Lower lobe of right lung (tissue), 2 donors: ENCODE measurements at regions not wholly inside any gene's neighbourhood (a gene's known extent, or its start where the extent isn't known, plus 50 kb on each side); places are given as distances from the start of the nearest gene placed in this dataset.

Source experiments
- ATAC-seq, 2 donors: fragments of 200-7000 bp; cut with Tn5 transposase; one replicate each; pipeline ENCODE4 v1.9.1; 2020 to 2022; ENCODE audit warnings: mild to moderate bottlenecking in 2 of 2, moderate library complexity in 2 of 2
- DNase-seq: peaks from one replicate; pipeline ENCODE4 v3.0.0-alpha.2; 2020
- H3K27ac ChIP-seq: fragments of 200-600 bp; one replicate; pipeline ENCODE4 v1.8.0; 2022
- H3K27me3 ChIP-seq: fragments of 200-600 bp; one replicate; pipeline ENCODE4 v1.8.0; 2022; ENCODE audit warnings: low read depth
- H3K36me3 ChIP-seq: fragments of 200-600 bp; one replicate; pipeline ENCODE4 v1.8.0; 2022; ENCODE audit warnings: mild to moderate bottlenecking
- H3K4me1 ChIP-seq: fragments of 200-600 bp; one replicate; pipeline ENCODE4 v1.8.0; 2022
- H3K4me3 ChIP-seq: fragments of 200-600 bp; one replicate; pipeline ENCODE4 v1.8.0; 2022; ENCODE audit warnings: mild to moderate bottlenecking
- H3K9me3 ChIP-seq: fragments of 200-600 bp; one replicate; pipeline ENCODE4 v1.8.0; 2022
- intact Hi-C: fragments of 100-400 bp; cut with DNase I; formaldehyde crosslinking; loops from one replicate; pipeline ENCODE4 v1.11.0; 2022
- TF ChIP-seq, protein P1 (sequence below): fragments of 200-600 bp; IDR thresholded peaks from one replicate; pipeline ENCODE4 v1.8.0; 2022; ENCODE audit warnings: antibody characterized with exemption, mild to moderate bottlenecking
- donor health status: DM: no; HTN: yes; CAD: no; lungs with severe emphysema.

DNA sequence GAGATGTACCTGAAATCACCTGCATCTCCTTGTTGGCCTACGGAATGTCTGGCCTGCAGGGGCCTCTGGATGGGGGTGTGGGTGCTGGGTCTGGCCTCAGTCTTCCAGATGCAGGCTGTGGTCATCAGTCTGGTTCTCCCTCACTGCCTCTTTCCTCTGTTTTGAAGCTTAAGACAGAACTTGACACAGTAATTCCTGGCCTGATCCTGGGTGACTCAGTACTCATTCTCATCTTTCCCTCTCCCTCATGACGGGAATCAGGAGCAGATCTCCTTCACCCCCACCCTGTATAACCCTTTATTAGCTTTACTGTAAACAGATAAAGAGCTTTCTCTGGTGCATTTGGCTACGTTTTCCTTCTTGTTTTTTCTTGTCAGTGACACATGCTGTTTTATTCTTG, 89.3 kb upstream of the ADAMTS16 start:
- H3K4me1 ChIP-seq: no peaks in the 10 kb centered on the region
- H3K4me3 ChIP-seq: no peak overlapping the region
- H3K27ac ChIP-seq: no peak overlapping the region
- TF ChIP-seq, protein P1, sequence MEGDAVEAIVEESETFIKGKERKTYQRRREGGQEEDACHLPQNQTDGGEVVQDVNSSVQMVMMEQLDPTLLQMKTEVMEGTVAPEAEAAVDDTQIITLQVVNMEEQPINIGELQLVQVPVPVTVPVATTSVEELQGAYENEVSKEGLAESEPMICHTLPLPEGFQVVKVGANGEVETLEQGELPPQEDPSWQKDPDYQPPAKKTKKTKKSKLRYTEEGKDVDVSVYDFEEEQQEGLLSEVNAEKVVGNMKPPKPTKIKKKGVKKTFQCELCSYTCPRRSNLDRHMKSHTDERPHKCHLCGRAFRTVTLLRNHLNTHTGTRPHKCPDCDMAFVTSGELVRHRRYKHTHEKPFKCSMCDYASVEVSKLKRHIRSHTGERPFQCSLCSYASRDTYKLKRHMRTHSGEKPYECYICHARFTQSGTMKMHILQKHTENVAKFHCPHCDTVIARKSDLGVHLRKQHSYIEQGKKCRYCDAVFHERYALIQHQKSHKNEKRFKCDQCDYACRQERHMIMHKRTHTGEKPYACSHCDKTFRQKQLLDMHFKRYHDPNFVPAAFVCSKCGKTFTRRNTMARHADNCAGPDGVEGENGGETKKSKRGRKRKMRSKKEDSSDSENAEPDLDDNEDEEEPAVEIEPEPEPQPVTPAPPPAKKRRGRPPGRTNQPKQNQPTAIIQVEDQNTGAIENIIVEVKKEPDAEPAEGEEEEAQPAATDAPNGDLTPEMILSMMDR: no peak
- H3K27me3 ChIP-seq: no peaks in the 10 kb centered on the region
- intact Hi-C loops: no loop called here
- ATAC-seq (no peak), DNase-seq (no peak)
- no peaks in the 10 kb centered on the region for H3K36me3 ChIP-seq
- no peaks in the 10 kb centered on the region for H3K9me3 ChIP-seq

DNA sequence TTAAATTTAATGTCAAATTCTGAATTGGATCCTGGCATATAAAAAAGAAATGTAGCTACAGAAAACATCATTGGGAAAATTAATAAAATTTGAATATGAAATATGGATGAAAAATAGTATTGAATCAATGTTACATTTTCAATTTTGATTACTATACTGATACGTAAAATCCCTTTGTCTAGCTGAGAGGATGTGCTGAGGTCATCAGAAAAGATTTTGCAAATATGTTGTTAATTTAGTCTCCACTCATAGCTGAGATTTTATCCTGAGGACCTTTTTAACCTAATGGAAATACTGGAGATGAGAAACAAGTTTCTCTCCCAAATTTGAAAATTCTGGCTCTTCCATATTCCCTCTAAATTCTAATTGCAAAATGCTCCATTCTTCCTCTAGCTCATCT, 84.4 kb upstream of the ADAMTS16 start:
- Histone ChIP-seq H3K4me1 (no peaks in the 10 kb centered on the region), H3K27ac (no peak overlapping the region), H3K36me3 (no peaks in the 10 kb centered on the region), H3K27me3 (no peaks in the 10 kb centered on the region), H3K9me3 (no peaks in the 10 kb centered on the region), H3K4me3 (no peak overlapping the region)
- intact Hi-C loops: no loop called here
- TF ChIP-seq, protein P1: no peak
- DNase-seq (no peak), ATAC-seq (no peak)

DNA sequence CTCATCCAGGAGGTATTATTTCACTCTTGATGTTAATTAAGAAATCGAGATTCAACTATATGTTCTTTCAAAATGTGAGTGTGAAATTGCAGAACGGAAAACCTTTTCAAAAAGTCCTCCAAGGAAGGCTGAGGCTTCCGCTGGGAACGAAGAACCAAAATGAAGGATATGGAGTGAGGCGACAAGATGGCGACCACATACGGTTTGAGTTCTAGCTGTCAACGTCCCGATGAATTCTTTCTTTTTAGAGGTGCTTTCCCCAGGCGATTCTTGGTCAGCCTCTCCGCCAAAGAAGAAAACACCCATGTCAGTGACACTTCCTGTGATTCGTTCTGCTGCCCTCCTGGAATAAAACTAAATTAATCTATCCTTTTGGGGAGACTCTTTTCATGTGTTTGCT, 78.3 kb upstream of the ADAMTS16 start:
- ATAC-seq (no peak), DNase-seq (no peak)
- Histone ChIP-seq H3K27me3 (no peaks in the 10 kb centered on the region), H3K27ac (no peak overlapping the region), H3K9me3 (no peaks in the 10 kb centered on the region), H3K4me1 (no peaks in the 10 kb centered on the region), H3K4me3 (no peak overlapping the region), H3K36me3 (no peaks in the 10 kb centered on the region)
- intact Hi-C loops: no loop called here
- TF ChIP-seq, protein P1: no peak

DNA sequence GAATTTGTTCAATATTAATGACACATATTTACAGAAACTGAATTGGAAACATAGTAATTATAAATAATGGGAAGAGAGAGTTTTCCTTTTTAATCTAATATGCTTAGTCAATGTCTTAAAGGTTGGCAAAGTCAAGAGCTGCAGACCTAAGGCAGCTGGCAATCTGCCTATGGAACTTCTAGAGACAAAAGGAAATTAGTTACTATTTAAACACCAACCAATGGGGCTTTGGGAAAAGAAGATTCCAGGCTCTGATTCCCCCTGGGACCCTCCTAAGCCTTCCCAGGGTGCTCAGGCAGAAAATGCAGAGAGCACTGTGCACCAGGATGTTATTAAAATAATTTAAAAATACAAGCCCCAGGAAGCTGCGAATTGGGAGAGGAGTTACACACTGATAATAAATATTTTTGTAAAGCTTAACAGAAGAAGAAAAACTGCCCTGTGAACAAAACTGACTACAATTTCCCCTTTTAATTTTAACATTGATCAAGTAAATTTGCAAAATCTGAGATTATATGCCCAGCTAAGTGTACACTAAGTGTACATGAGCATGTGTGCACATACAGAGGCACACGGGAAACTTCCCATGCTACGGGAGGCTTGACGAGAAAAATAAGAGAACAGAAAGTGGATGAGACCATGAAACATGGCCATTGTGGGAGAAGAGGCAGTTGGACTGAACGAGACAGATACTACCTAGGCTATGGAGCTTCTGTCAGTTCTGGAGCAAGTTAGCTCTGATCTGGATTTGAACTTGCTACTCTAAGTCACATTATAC, 77.4 kb upstream of the ADAMTS16 start:
- Histone ChIP-seq H3K36me3 (no peaks in the 10 kb centered on the region), H3K27me3 (no peaks in the 10 kb centered on the region), H3K4me3 (no peak overlapping the region), H3K27ac (no peak overlapping the region), H3K4me1 (no peaks in the 10 kb centered on the region), H3K9me3 (no peaks in the 10 kb centered on the region)
- DNase-seq: no peak
- intact Hi-C loops: no loop called here
- TF ChIP-seq, protein P1: no peak
- ATAC-seq: no peak

DNA sequence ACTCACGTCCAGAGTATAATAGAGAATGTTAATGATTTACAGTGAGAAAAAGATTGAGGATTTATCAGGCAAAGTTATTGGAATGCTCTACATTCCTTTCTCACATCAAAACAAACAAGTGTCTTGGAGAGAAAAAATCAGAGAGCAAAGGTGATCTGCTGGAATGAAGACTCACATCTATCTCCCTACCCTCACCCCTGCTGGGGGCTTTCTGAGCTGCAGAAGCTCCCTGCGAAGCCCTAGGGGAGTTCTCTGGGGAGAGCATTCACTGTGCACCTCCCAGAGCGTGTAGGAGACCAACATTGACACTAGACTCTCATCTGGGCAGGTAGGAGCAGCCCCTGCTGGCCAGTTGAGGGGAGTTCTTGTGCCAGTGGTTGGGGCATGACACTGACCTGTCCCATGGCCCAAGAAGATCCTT, 76.6 kb upstream of the ADAMTS16 start:
- TF ChIP-seq, protein P1: no peak
- Histone ChIP-seq H3K4me3 (no peak overlapping the region), H3K4me1 (no peaks in the 10 kb centered on the region), H3K27ac (no peak overlapping the region), H3K36me3 (no peaks in the 10 kb centered on the region), H3K9me3 (no peaks in the 10 kb centered on the region), H3K27me3 (no peaks in the 10 kb centered on the region)
- no peak for ATAC-seq
- no peak for DNase-seq
- intact Hi-C loops: no loop called here
